ENCODE measurements at regions not wholly inside any gene's neighbourhood (a gene's known extent, or its start where the extent isn't known, plus 50 kb on each side); places are given as distances from the start of the nearest gene placed in this dataset.

DNA sequence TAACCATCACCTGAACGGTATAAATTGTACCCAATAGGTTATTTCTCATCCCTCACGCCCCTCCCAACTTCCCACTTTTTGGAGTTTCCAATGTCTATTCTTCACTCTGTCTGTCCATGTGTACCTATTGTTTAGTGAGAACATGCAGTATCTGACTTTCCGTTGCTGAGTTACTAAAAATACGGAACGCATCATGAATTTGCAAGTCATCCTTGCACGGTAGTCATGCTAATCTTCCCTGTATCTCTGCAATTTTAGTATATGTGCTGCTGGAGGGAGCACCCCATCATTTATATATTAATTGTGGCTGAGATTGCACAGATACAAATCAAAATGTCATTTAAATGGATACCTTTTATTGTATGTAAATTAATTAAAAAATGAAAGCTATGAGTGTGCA lies 75.7 kb upstream of the SFMBT2 start:
- DNase-seq (ENCODE audit: low read depth): no peak
- TF ChIP-seq, protein P1, sequence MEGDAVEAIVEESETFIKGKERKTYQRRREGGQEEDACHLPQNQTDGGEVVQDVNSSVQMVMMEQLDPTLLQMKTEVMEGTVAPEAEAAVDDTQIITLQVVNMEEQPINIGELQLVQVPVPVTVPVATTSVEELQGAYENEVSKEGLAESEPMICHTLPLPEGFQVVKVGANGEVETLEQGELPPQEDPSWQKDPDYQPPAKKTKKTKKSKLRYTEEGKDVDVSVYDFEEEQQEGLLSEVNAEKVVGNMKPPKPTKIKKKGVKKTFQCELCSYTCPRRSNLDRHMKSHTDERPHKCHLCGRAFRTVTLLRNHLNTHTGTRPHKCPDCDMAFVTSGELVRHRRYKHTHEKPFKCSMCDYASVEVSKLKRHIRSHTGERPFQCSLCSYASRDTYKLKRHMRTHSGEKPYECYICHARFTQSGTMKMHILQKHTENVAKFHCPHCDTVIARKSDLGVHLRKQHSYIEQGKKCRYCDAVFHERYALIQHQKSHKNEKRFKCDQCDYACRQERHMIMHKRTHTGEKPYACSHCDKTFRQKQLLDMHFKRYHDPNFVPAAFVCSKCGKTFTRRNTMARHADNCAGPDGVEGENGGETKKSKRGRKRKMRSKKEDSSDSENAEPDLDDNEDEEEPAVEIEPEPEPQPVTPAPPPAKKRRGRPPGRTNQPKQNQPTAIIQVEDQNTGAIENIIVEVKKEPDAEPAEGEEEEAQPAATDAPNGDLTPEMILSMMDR (conservative IDR thresholded peaks at IDR 0.05; ENCODE audit: control insufficient read depth, insufficient read depth, low read depth, low read length): no peak
- H3K4me3 ChIP-seq (ENCODE audit: control insufficient read depth, low read depth, low read length): no peak overlapping the region

GRCh38 chr10:7485799-7486198 lies 75.0 kb upstream of the SFMBT2 start:
- no peak overlapping the region for H3K4me3 ChIP-seq (ENCODE audit: control insufficient read depth, low read depth, low read length)
- no peak for DNase-seq (ENCODE audit: low read depth)
- TF ChIP-seq, protein P1 (conservative IDR thresholded peaks at IDR 0.05; ENCODE audit: control insufficient read depth, insufficient read depth, low read depth, low read length): no peak

GRCh38 chr10:7485244-7485556 lies 74.4 kb upstream of the SFMBT2 start:
- TF ChIP-seq, protein P1 (conservative IDR thresholded peaks at IDR 0.05; ENCODE audit: control insufficient read depth, insufficient read depth, low read depth, low read length): no peak
- H3K4me3 ChIP-seq (ENCODE audit: control insufficient read depth, low read depth, low read length): no peak overlapping the region
- no peak for DNase-seq (ENCODE audit: low read depth)

- H3K4me3 ChIP-seq (ENCODE audit: control insufficient read depth, low read depth, low read length): no peak overlapping the region
- TF ChIP-seq, protein P1 (conservative IDR thresholded peaks at IDR 0.05; ENCODE audit: control insufficient read depth, insufficient read depth, low read depth, low read length): no peak
- no peak for DNase-seq (ENCODE audit: low read depth)
Measured at GRCh38 chr10:7484456-7485243, 73.8 kb upstream of the SFMBT2 start.

GRCh38 chr10:7483848-7484247 lies 73.0 kb upstream of the SFMBT2 start:
- no peak for DNase-seq (ENCODE audit: low read depth)
- H3K4me3 ChIP-seq (ENCODE audit: control insufficient read depth, low read depth, low read length): no peak overlapping the region
- TF ChIP-seq, protein P1 (conservative IDR thresholded peaks at IDR 0.05; ENCODE audit: control insufficient read depth, insufficient read depth, low read depth, low read length): no peak

DNA sequence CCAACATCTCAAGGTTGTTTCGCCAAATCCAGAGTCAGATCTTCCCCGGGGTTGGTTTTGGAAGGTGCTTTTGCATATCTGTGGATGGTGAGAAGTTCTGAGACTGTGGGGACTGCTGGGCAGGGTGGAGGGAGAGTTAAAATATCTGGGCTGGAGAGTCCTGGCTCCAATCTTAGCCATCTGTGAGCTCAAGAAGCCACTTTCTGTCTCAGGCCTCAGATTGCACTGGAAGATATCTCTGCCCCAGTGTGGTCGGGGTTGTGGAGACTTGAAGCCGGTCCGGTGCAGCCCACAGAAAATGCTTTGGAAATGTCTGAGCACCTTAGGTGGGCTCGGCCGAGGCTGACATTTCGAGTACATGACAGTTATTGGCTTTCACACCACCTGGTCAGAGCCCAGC lies 72.2 kb upstream of the SFMBT2 start:
- no peak for DNase-seq (ENCODE audit: low read depth)
- TF ChIP-seq, protein P1 (conservative IDR thresholded peaks at IDR 0.05; ENCODE audit: control insufficient read depth, insufficient read depth, low read depth, low read length): no peak
- no peak overlapping the region for H3K4me3 ChIP-seq (ENCODE audit: control insufficient read depth, low read depth, low read length)

- H3K4me3 ChIP-seq (ENCODE audit: control insufficient read depth, low read depth, low read length): no peak overlapping the region
- TF ChIP-seq, protein P1 (conservative IDR thresholded peaks at IDR 0.05; ENCODE audit: control insufficient read depth, insufficient read depth, low read depth, low read length): no peak
- DNase-seq (ENCODE audit: low read depth): no peak
Measured at GRCh38 chr10:7481368-7481765, 70.5 kb upstream of the SFMBT2 start.
